Nephron progenitor cell (in vitro differentiated cells): ENCODE measurements at regions not wholly inside any gene's neighbourhood (a gene's known extent, or its start where the extent isn't known, plus 50 kb on each side); places are given as distances from the start of the nearest gene placed in this dataset.
A peak's percentile ranks its signal among the peaks of the same experiment; 100 is the strongest.

Experiments
- DNase-seq: peaks from one replicate; pipeline ENCODE4 v3.0.0; 2021
- H3K27ac Mint-ChIP-seq: 2 replicates; pipeline ENCODE4 v1.8.0; 2021; ENCODE audit warnings: mild to moderate bottlenecking, moderate library complexity, mixed read lengths
- H3K27me3 Mint-ChIP-seq: 2 replicates; pipeline ENCODE4 v1.8.0; 2021; ENCODE audit warnings: mild to moderate bottlenecking, low read depth, mixed read lengths; ENCODE audit not compliant: poor library complexity
- H3K36me3 Mint-ChIP-seq: 2 replicates; pipeline ENCODE4 v1.8.0; 2021; ENCODE audit warnings: low read depth, mixed read lengths
- H3K4me1 Mint-ChIP-seq: 2 replicates; pipeline ENCODE4 v1.8.0; 2021; ENCODE audit warnings: mixed read lengths
- H3K4me3 Mint-ChIP-seq: 2 replicates; pipeline ENCODE4 v1.8.0; 2021; ENCODE audit warnings: mild to moderate bottlenecking, moderate library complexity, mixed read lengths
- H3K9me3 Mint-ChIP-seq: 2 replicates; pipeline ENCODE4 v1.8.0; 2021; ENCODE audit warnings: mild to moderate bottlenecking, moderate library complexity, mixed read lengths
- TF ChIP-seq, protein P1 (sequence below): fragments of 200-600 bp; sonication (generic); IDR thresholded peaks from 2 replicates; pipeline ENCODE4 v1.5.0; 2021; ENCODE audit warnings: antibody characterized with exemption

DNA sequence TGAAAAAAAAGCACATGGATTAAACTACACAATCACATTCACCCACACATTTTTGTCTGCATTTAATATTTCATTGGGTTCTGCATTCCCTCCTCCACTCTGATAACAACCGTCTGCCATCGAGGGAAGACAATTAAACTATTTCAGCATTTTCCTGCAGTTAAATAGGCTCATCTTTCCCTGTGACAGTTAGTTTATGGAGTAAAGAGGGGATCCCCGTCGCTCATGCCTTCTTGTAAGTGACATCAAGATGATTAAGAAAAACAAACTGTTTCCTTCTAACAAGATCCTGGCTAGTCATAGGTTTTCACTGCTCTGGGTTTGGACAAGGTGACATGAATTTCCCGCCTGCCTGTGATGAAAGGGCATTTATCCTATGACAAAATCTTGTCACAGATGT, 98.0 kb upstream of the DYNLRB2 start:
- no peaks in the 10 kb centered on the region for H3K36me3 Mint-ChIP-seq
- TF ChIP-seq, protein P1, sequence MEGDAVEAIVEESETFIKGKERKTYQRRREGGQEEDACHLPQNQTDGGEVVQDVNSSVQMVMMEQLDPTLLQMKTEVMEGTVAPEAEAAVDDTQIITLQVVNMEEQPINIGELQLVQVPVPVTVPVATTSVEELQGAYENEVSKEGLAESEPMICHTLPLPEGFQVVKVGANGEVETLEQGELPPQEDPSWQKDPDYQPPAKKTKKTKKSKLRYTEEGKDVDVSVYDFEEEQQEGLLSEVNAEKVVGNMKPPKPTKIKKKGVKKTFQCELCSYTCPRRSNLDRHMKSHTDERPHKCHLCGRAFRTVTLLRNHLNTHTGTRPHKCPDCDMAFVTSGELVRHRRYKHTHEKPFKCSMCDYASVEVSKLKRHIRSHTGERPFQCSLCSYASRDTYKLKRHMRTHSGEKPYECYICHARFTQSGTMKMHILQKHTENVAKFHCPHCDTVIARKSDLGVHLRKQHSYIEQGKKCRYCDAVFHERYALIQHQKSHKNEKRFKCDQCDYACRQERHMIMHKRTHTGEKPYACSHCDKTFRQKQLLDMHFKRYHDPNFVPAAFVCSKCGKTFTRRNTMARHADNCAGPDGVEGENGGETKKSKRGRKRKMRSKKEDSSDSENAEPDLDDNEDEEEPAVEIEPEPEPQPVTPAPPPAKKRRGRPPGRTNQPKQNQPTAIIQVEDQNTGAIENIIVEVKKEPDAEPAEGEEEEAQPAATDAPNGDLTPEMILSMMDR, result no peak
- peaks cover under 1% of the 10 kb centered on the region for H3K4me1 Mint-ChIP-seq
- DNase-seq, result no peak
- peaks cover 43% of the 10 kb centered on the region for H3K27me3 Mint-ChIP-seq
- peaks cover 5% of the 10 kb centered on the region for H3K9me3 Mint-ChIP-seq
- H3K4me3 Mint-ChIP-seq, result no peak overlapping the region
- H3K27ac Mint-ChIP-seq, result no peak overlapping the region

DNA sequence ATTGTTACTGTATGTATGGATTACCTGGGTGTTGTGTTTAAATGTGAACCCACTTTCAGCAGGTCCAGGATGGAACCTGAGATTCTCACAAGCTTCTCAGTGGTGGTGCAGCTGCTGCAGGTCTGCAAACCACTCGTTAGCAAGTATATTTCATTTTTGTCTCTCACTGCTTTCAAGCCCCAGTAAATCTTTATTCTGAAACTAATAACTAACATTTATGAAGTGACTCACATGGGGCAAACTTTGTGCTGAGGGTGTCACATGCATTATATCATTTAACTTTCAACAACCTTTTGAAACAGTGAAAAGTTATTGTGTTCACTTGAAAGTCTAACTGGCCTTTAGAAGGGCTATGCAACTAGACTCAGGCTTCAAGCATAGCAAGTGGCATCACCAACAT, 98.9 kb upstream of the DYNLRB2 start:
- no peak for DNase-seq
- H3K4me1 Mint-ChIP-seq, result peaks cover 6% of the 10 kb centered on the region
- H3K36me3 Mint-ChIP-seq, result no peaks in the 10 kb centered on the region

DNA sequence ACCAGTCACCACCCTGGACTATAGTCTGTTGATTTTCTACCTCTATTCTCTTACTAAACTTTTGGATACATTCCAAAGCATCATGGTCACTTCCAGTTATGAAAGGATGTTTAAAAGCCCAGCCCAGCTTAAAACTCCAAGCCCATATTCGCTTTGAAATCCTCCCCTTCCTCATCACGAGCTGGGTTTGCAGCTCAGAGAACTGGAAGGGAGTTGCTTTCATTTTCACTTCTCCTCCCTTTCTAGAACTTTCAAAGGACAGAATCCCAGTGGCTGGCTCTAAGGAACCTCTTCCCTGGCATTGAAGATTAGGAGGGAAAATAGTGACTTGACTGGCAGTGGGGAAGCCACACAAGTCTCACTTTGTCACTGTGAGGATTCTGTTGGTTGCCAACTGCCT, 100.1 kb upstream of the DYNLRB2 start:
- H3K4me1 Mint-ChIP-seq, result peaks cover 6% of the 10 kb centered on the region

More for the DNA sequence above, 98.9 kb upstream of the DYNLRB2 start:
- Mint-ChIP-seq H3K4me3 (no peak overlapping the region), H3K9me3 (peaks cover 5% of the 10 kb centered on the region), H3K27ac (no peak overlapping the region), H3K27me3 (peaks cover 43% of the 10 kb centered on the region)
- TF ChIP-seq, protein P1, result no peak

DNA sequence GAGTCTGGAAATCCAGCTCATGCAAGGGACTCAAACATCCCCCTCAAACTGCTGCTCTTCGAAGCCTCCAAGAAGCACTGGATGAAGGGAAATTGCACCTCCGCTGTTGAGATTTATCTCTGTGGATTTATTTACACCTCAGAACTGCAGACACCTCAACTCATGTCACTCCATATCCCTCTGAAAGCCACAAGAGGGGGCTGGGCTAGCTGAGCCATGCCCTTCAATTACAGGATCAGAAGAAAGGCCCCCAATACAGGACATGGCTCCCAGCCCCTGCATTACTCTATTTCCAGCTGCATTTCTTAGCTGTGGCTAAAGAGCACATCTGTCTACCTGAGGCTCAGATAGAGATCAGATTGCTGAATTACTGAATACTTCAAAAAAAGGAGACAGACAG, 103.1 kb upstream of the DYNLRB2 start:
- Mint-ChIP-seq H3K4me1 (peaks cover 6% of the 10 kb centered on the region), H3K27me3 (peaks cover 39% of the 10 kb centered on the region), H3K4me3 (no peak overlapping the region), H3K9me3 (peaks cover 5% of the 10 kb centered on the region), H3K36me3 (no peaks in the 10 kb centered on the region), H3K27ac (no peak overlapping the region)
- TF ChIP-seq, protein P1, result no peak
- peak; percentile 4 for DNase-seq

More for the DNA sequence above, 100.1 kb upstream of the DYNLRB2 start:
- TF ChIP-seq, protein P1, result no peak
- no peak overlapping the region for H3K27ac Mint-ChIP-seq
- no peak for DNase-seq
- H3K36me3 Mint-ChIP-seq, result no peaks in the 10 kb centered on the region
- peaks cover 43% of the 10 kb centered on the region for H3K27me3 Mint-ChIP-seq
- no peak overlapping the region for H3K4me3 Mint-ChIP-seq
- H3K9me3 Mint-ChIP-seq, result peaks cover 5% of the 10 kb centered on the region

DNA sequence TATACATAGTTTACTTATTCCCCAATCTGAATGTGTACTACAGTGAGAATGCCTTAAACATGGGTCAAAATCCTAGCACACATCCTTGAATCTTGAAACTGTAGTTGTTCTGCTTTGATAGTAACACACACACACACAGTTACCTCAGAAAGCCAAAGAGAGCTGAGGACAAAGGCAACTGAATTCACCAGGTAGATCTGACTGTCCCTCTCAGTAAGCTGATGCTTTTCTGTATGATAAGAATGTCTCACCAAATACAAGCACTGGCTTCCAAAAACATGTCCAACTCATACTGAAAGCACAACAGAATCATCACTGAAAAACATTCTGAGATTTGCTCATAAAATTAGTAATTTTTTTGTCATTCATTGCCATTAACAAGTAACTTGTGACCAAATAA, 104.3 kb upstream of the DYNLRB2 start:
- Mint-ChIP-seq H3K27me3 (peaks cover 28% of the 10 kb centered on the region), H3K36me3 (no peaks in the 10 kb centered on the region), H3K9me3 (peaks cover 5% of the 10 kb centered on the region), H3K27ac (no peak overlapping the region), H3K4me1 (peaks cover 6% of the 10 kb centered on the region), H3K4me3 (no peak overlapping the region)
- no peak for DNase-seq
- TF ChIP-seq, protein P1, result no peak

DNA sequence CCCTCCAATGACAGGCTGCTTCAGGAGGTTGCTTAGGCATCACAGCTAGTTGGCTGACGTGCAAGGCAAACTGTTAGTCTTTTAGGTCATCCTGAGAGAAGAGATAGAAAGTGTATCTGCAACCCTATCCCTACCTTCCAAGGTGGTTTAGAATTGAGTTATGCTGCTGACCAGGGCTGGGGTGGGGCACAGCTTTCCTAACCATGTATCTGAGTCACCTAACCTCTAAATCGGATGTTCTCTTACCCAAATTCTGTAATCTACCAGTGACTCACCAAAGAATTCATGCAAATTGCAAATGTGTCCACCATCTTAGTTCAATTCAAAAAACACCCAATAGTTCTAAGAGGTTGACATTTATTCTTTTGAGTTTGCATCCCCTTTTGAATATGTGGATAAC, 107.2 kb upstream of the DYNLRB2 start:
- TF ChIP-seq, protein P1, result no peak
- no peak overlapping the region for H3K4me3 Mint-ChIP-seq
- peaks cover 14% of the 10 kb centered on the region for H3K9me3 Mint-ChIP-seq
- no peak for DNase-seq
- H3K36me3 Mint-ChIP-seq, result no peaks in the 10 kb centered on the region
- H3K27ac Mint-ChIP-seq, result no peak overlapping the region
- peaks cover 18% of the 10 kb centered on the region for H3K27me3 Mint-ChIP-seq
- peaks cover 6% of the 10 kb centered on the region for H3K4me1 Mint-ChIP-seq
